ENCODE measurements at regions not wholly inside any gene's neighbourhood (a gene's known extent, or its start where the extent isn't known, plus 50 kb on each side); places are given as distances from the start of the nearest gene placed in this dataset.
"Not testable (repeated sequence)": the region's sequence is repeated elsewhere in the genome, so short reads cannot be mapped to it uniquely, and the experiment has no call there.

- Histone ChIP-seq H3K4me1 (no peaks in the 10 kb centered on the region), H3K27me3 (no peaks in the 10 kb centered on the region), H3K36me3 (no peaks in the 10 kb centered on the region), H3K4me3 (no peak overlapping the region), H3K9me3 (no peaks in the 10 kb centered on the region), H3K27ac (no peak overlapping the region)
- 87 to 91% methylated on average over 18 of the region's 18 CpGs for WGBS, 2 donors
- TF ChIP-seq CTCF (IDR thresholded peaks at IDR 0.05) (no peak), POLR2AphosphoS5 (IDR thresholded peaks at IDR 0.05) (no peak), EP300 (IDR thresholded peaks at IDR 0.05) (no peak), POLR2A (IDR thresholded peaks at IDR 0.05) (no peak)
- ATAC-seq (ENCODE audit: low FRiP score in 2 of 2): no peak
- DNase-seq: no peak
These were observed 1891.0 kb upstream of the FLRT2 start for GRCh38 chr14:83638748-83639504.

GRCh38 chr14:83639505-83639875 lies 1890.5 kb upstream of the FLRT2 start:
- WGBS, 2 donors: 89 to 92% methylated on average over 18 of the region's 18 CpGs
- not testable (repeated sequence) for H3K4me1 ChIP-seq; H3K27ac ChIP-seq; H3K9me3 ChIP-seq; H3K36me3 ChIP-seq; H3K27me3 ChIP-seq; ATAC-seq (ENCODE audit: low FRiP score in 2 of 2); H3K4me3 ChIP-seq
- peak in 1 of 2 donors; percentile 69 for DNase-seq

GRCh38 chr14:83646228-83646627 lies 1883.7 kb upstream of the FLRT2 start:
- ATAC-seq (ENCODE audit: low FRiP score in 2 of 2): no peak
- no peaks in the 10 kb centered on the region for H3K36me3 ChIP-seq
- no peaks in the 10 kb centered on the region for H3K4me1 ChIP-seq
- no peak for TF ChIP-seq POLR2A (IDR thresholded peaks at IDR 0.05)
- no peak for TF ChIP-seq EP300 (IDR thresholded peaks at IDR 0.05)
- no peak for TF ChIP-seq POLR2AphosphoS5 (IDR thresholded peaks at IDR 0.05)
- TF ChIP-seq CTCF (IDR thresholded peaks at IDR 0.05): no peak
- DNase-seq: no peak
- H3K9me3 ChIP-seq: no peaks in the 10 kb centered on the region
- H3K4me3 ChIP-seq: no peak overlapping the region
- no peak overlapping the region for H3K27ac ChIP-seq
- no peaks in the 10 kb centered on the region for H3K27me3 ChIP-seq
- 58 to 71% methylated on average over 1 of the region's 1 CpG for WGBS, 2 donors

GRCh38 chr14:83660597-83660996 lies 1869.3 kb upstream of the FLRT2 start:
- Histone ChIP-seq H3K27ac (no peak overlapping the region), H3K4me3 (no peak overlapping the region), H3K9me3 (no peaks in the 10 kb centered on the region), H3K27me3 (no peaks in the 10 kb centered on the region), H3K4me1 (no peaks in the 10 kb centered on the region), H3K36me3 (no peaks in the 10 kb centered on the region)
- DNase-seq: no peak
- no peak for ATAC-seq (ENCODE audit: low FRiP score in 2 of 2)
- no peak for TF ChIP-seq POLR2AphosphoS5 (IDR thresholded peaks at IDR 0.05)
- 86 to 93% methylated on average over 1 of the region's 1 CpG for WGBS, 2 donors

- H3K27ac ChIP-seq: no peak overlapping the region
- no peaks in the 10 kb centered on the region for H3K4me1 ChIP-seq
- H3K9me3 ChIP-seq: no peaks in the 10 kb centered on the region
- H3K36me3 ChIP-seq: no peaks in the 10 kb centered on the region
- no peak for ATAC-seq (ENCODE audit: low FRiP score in 2 of 2)
- TF ChIP-seq CTCF (IDR thresholded peaks at IDR 0.05) (no peak), EP300 (IDR thresholded peaks at IDR 0.05) (no peak), POLR2A (IDR thresholded peaks at IDR 0.05) (no peak), POLR2AphosphoS5 (IDR thresholded peaks at IDR 0.05) (no peak)
- DNase-seq: no peak
- no peaks in the 10 kb centered on the region for H3K27me3 ChIP-seq
- H3K4me3 ChIP-seq: no peak overlapping the region
These were observed 1865.6 kb upstream of the FLRT2 start for GRCh38 chr14:83664389-83664788.

- Histone ChIP-seq H3K27me3 (no peaks in the 10 kb centered on the region), H3K4me1 (no peaks in the 10 kb centered on the region), H3K36me3 (no peaks in the 10 kb centered on the region), H3K4me3 (no peak overlapping the region), H3K9me3 (no peaks in the 10 kb centered on the region), H3K27ac (no peak overlapping the region)
- TF ChIP-seq POLR2A (IDR thresholded peaks at IDR 0.05): no peak
- TF ChIP-seq POLR2AphosphoS5 (IDR thresholded peaks at IDR 0.05): no peak
- TF ChIP-seq CTCF (IDR thresholded peaks at IDR 0.05): no peak
- TF ChIP-seq EP300 (IDR thresholded peaks at IDR 0.05): no peak
- whole genome bisulfite sequencing, 2 donors: 93 to 98% methylated on average over 1 of the region's 1 CpG
- ATAC-seq (ENCODE audit: low FRiP score in 2 of 2): no peak
- no peak for DNase-seq
These were observed 1840.7 kb upstream of the FLRT2 start for GRCh38 chr14:83689265-83689664.

Measured in upper lobe of left lung (tissue), 6 donors.